K562 (cell line): ENCODE measurements at regions not wholly inside any gene's neighbourhood (a gene's known extent, or its start where the extent isn't known, plus 50 kb on each side); places are given as distances from the start of the nearest gene placed in this dataset.

Experiments
- ATAC-seq: fragments of 200-7000 bp; cut with Tn5 transposase; 3 replicates; pipeline ENCODE4 v1.9.1; 2020; ENCODE audit warnings: moderate library complexity
- BruUV-seq: library from RNA; stranded (reverse); fragments of 400-500 nt; replicated peaks from 2 replicates; lab custom pipeline; 2021; lab: Mats Ljungman, UMichigan
- CTCF ChIA-PET: fragments of 300-600 bp; formaldehyde crosslinking; extraction: SDS; loops from one replicate; lab custom pipeline; 2021; ENCODE audit warnings: low intra/inter-chr PET ratio; lab: Yijun Ruan, JAX
- POLR2A ChIA-PET: fragments of 300-600, 350-650 bp; sonication (Branson Sonifier 250); formaldehyde crosslinking; extraction: SDS; loops from one replicate; lab custom pipeline; 2021; ENCODE audit warnings: antibody characterized with exemption, inconsistent platforms; lab: Yijun Ruan, JAX
- DNase-seq, 4 experiments: peaks; one replicate each; pipeline versions ENCODE4 v3.0.0 to v3.0.0-alpha.2; 2011 to 2018; ENCODE audit warnings: low spot score in 3 of 4, mixed read lengths in 3 of 4; ENCODE audit errors: extremely low read depth in 1 of 4
- FAIRE-seq: peaks from 2 replicates; lab custom pipeline; 2011; peaks lifted over from hg19 to GRCh38; lab: Jason Lieb, UNC
- H2AFZ ChIP-seq: 2 replicates; pipeline ENCODE4 v1.6.0; 2011; ENCODE audit warnings: low read depth, low read length, control low read depth, inconsistent platforms
- H3K27ac ChIP-seq: fragments of 200-600 bp; 3 replicates; pipeline ENCODE4 v1.8.0; 2011; ENCODE audit warnings: low read depth, mild to moderate bottlenecking, control low read depth, inconsistent platforms, low read length, moderate library complexity, mixed read lengths; ENCODE audit errors: extremely low read depth
- H3K27me3 ChIP-seq, 2 experiments: fragments of 300-600 bp in 1 of 2; 2 replicates in 1 of 2; 3 replicates in 1 of 2; pipeline versions ENCODE4 v1.6.0 to v1.8.0; 2011; ENCODE audit warnings: inconsistent platforms in 2 of 2, low read length in 2 of 2, mild to moderate bottlenecking in 1 of 2, mixed read lengths in 1 of 2, moderate library complexity in 1 of 2; ENCODE audit not compliant: control insufficient read depth in 2 of 2, insufficient read depth in 2 of 2
- H3K36me3 ChIP-seq: fragments of 300-600 bp; 3 replicates; pipeline ENCODE4 v1.8.0; 2011; ENCODE audit warnings: mild to moderate bottlenecking, low read length, inconsistent platforms; ENCODE audit not compliant: control insufficient read depth, insufficient read depth
- H3K4me1 ChIP-seq, 2 experiments: fragments of 200-600 bp in 1 of 2; replicated peaks in 1 of 2; 2 replicates in 1 of 2; 3 replicates in 1 of 2; pipeline versions ENCODE4 v1.5.1 to v1.8.0; 2011; ENCODE audit warnings: inconsistent platforms in 2 of 2, low read length in 2 of 2, mild to moderate bottlenecking in 1 of 2, mixed read lengths in 1 of 2, moderate library complexity in 1 of 2; ENCODE audit not compliant: control insufficient read depth in 2 of 2, insufficient read depth in 2 of 2
- H3K4me2 ChIP-seq: 2 replicates; pipeline ENCODE4 v1.6.1; 2011; ENCODE audit warnings: low read length, control low read depth, inconsistent platforms, mixed read lengths; ENCODE audit not compliant: insufficient read depth
- H3K4me3 ChIP-seq: fragments of 200-600 bp; sonication (generic), shearing (Covaris generic); 2 replicates; pipeline ENCODE4 v1.5.1; 2016; ENCODE audit warnings: control low read depth, inconsistent platforms
- H3K79me2 ChIP-seq: fragments of 200-600 bp; 3 replicates; pipeline ENCODE4 v1.8.0; 2011; ENCODE audit warnings: low read length, inconsistent platforms; ENCODE audit not compliant: control insufficient read depth, insufficient read depth
- H3K9ac ChIP-seq, 2 experiments: 2 replicates each; pipeline versions ENCODE4 v1.6.0 to v1.6.1; 2011; ENCODE audit warnings: low read depth in 2 of 2, low read length in 2 of 2, control low read depth in 1 of 2, inconsistent platforms in 1 of 2, mild to moderate bottlenecking in 1 of 2, mixed read lengths in 1 of 2; ENCODE audit not compliant: insufficient read depth in 1 of 2
- H3K9me1 ChIP-seq: one replicate; pipeline ENCODE4 v1.6.0; 2011; ENCODE audit warnings: inconsistent platforms, mild to moderate bottlenecking, low read length, moderate library complexity; ENCODE audit not compliant: control insufficient read depth, insufficient read depth
- H3K9me3 ChIP-seq: replicated peaks from 2 replicates; pipeline ENCODE4 v1.5.1; 2011; ENCODE audit warnings: low read depth, low read length, inconsistent platforms; ENCODE audit not compliant: control insufficient read depth, insufficient read depth
- H4K20me1 ChIP-seq: replicated peaks from 2 replicates; pipeline ENCODE4 v1.6.1; 2011; ENCODE audit warnings: low read length, inconsistent platforms, mixed read lengths; ENCODE audit not compliant: control insufficient read depth, insufficient read depth
- NCOR1 ChIP-seq: fragments of 450-650 bp; IDR thresholded peaks from 2 replicates; pipeline ENCODE4 v1.6.1; 2016; ENCODE audit warnings: mild to moderate bottlenecking, moderate library complexity
- NR2C2 ChIP-seq, 2 experiments: fragments of 200-800 bp in 1 of 2; sonication (Bioruptor generic) in 1 of 2; sonication (generic) in 1 of 2; formaldehyde crosslinking in 1 of 2; IDR thresholded peaks; 2 replicates each; pipeline versions ENCODE4 v1.6.1 to v1.8.0; 2016 to 2022; ENCODE audit warnings: mild to moderate bottlenecking in 1 of 2, missing compliant biosample characterization in 1 of 2, missing genetic modification characterization in 1 of 2, missing genetic modification reagents in 1 of 2
- NRF1 ChIP-seq, 2 experiments: fragments of 450-650 bp; IDR thresholded peaks in 1 of 2; conservative IDR thresholded peaks in 1 of 2; 2 replicates each; pipeline ENCODE4 v1.6.1; 2014; ENCODE audit warnings: mild to moderate bottlenecking in 2 of 2
- RFX1 ChIP-seq: fragments of 450-650 bp; IDR thresholded peaks from 2 replicates; pipeline ENCODE4 v1.6.1; 2016; ENCODE audit warnings: mild to moderate bottlenecking, moderate library complexity
- ZNF197 ChIP-seq: fragments of 200-800 bp; sonication (Bioruptor generic); IDR thresholded peaks from 2 replicates; pipeline ENCODE4 v1.6.1; 2016; ENCODE audit warnings: low read depth, missing genetic modification characterization, missing compliant biosample characterization
- WGBS: fragments of 100-300 bp; shearing (Covaris generic); methylation state at CpG from one replicate; pipeline ENCODE4 v1.1.6; 2016; ENCODE audit warnings: low coverage, mixed read lengths; ENCODE audit not compliant: insufficient coverage; ENCODE audit errors: missing lambda C conversion rate; 5-methylcytosine and 5-hydroxymethylcytosine counted together
- in situ Hi-C: fragments of 300-500 bp; cut with MboI; formaldehyde crosslinking; loops from 4 replicates; pipeline ENCODE4 v1.15.0; 2018; ENCODE audit warnings: inconsistent platforms, mixed read lengths
- intact Hi-C: fragments of 100-400 bp; cut with micrococcal nuclease; formaldehyde crosslinking; loops from 2 replicates; pipeline ENCODE4 v1.14.2; 2022
- TF ChIP-seq, protein P1 (sequence below): fragments of 450-650 bp; IDR thresholded peaks from 2 replicates; pipeline ENCODE4 v1.6.1; 2017; ENCODE audit warnings: antibody characterized with exemption, mild to moderate bottlenecking

GRCh38 chr12:105724641-105725040 lies 394.1 kb downstream of the C12orf75 start:
- TF ChIP-seq ZNF197 (CRISPR knock-in tag) (no peak), NRF1 (conservative IDR thresholded peaks at IDR 0.05 in 1 of 2, IDR thresholded peaks at IDR 0.05 in 1 of 2) (no peak), NR2C2 (CRISPR knock-in tag; IDR thresholded peaks at IDR 0.05) (no peak), NR2C2 (tag; IDR thresholded peaks at IDR 0.05) (no peak), RFX1 (no peak), NCOR1 (no peak)
- TF ChIP-seq, protein P1, sequence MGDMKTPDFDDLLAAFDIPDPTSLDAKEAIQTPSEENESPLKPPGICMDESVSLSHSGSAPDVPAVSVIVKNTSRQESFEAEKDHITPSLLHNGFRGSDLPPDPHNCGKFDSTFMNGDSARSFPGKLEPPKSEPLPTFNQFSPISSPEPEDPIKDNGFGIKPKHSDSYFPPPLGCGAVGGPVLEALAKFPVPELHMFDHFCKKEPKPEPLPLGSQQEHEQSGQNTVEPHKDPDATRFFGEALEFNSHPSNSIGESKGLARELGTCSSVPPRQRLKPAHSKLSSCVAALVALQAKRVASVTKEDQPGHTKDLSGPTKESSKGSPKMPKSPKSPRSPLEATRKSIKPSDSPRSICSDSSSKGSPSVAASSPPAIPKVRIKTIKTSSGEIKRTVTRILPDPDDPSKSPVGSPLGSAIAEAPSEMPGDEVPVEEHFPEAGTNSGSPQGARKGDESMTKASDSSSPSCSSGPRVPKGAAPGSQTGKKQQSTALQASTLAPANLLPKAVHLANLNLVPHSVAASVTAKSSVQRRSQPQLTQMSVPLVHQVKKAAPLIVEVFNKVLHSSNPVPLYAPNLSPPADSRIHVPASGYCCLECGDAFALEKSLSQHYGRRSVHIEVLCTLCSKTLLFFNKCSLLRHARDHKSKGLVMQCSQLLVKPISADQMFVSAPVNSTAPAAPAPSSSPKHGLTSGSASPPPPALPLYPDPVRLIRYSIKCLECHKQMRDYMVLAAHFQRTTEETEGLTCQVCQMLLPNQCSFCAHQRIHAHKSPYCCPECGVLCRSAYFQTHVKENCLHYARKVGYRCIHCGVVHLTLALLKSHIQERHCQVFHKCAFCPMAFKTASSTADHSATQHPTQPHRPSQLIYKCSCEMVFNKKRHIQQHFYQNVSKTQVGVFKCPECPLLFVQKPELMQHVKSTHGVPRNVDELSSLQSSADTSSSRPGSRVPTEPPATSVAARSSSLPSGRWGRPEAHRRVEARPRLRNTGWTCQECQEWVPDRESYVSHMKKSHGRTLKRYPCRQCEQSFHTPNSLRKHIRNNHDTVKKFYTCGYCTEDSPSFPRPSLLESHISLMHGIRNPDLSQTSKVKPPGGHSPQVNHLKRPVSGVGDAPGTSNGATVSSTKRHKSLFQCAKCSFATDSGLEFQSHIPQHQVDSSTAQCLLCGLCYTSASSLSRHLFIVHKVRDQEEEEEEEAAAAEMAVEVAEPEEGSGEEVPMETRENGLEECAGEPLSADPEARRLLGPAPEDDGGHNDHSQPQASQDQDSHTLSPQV, result no peak
- TF ChIP-seq, all 486 proteins: peak for 0
- ChIA-PET CTCF (no interaction called here), POLR2A (no interaction called here)
- Histone ChIP-seq H3K4me2 (no peak overlapping the region), H3K9me1 (no peaks in the 10 kb centered on the region), H3K27me3 (no peaks in the 10 kb centered on the region), H4K20me1 (no peaks in the 10 kb centered on the region), H2AFZ (no peak overlapping the region), H3K9me3 (no peaks in the 10 kb centered on the region), H3K27ac (no peak overlapping the region), H3K4me3 (no peak overlapping the region), H3K9ac (no peak overlapping the region), H3K4me1 (no peaks in the 10 kb centered on the region), H3K36me3 (no peaks in the 10 kb centered on the region), H3K79me2 (no peaks in the 10 kb centered on the region)
- intact Hi-C loops (no loop called here), in situ Hi-C loops (no loop called here)
- DNase-seq (no peak), ATAC-seq (no peak), FAIRE-seq (no peak)
- WGBS, result 0% methylated on average over 4 of the region's 4 CpGs
- no TSS peak for BruUV-seq
